ENCODE measurements at regions not wholly inside any gene's neighbourhood (a gene's known extent, or its start where the extent isn't known, plus 50 kb on each side); places are given as distances from the start of the nearest gene placed in this dataset.

DNA sequence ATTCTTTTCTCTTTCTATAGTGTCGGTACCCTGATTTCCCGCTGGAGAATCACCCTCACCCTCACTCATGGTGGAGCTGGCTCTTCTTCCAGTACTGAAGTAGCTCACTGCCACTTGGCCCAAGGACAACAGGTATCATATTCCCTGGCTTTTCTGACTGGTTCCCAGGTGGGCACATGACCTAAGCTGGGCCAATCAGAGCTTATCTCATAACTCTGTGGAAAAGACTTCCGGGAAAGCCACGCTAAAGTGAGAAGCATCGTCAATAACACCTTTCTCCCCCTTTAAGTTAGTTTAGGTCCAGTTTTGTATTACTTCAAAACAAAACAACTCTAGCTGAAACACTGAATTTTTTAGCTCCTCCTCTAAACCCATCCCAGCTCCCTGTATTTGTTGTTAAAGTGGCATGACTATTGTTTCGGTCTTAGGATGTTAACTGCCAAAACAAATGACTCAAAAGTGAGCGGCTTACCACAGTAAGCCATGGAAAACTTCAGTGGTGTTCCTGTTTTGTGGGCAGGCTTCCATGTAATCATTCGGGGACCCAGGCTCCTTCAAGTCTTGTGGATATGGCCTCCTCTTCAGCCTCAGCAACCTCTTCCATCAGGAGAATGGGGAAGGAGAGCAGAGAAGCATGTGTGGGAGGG lies 137.4 kb upstream of the DLX2 start:
- TF ChIP-seq, protein P1, sequence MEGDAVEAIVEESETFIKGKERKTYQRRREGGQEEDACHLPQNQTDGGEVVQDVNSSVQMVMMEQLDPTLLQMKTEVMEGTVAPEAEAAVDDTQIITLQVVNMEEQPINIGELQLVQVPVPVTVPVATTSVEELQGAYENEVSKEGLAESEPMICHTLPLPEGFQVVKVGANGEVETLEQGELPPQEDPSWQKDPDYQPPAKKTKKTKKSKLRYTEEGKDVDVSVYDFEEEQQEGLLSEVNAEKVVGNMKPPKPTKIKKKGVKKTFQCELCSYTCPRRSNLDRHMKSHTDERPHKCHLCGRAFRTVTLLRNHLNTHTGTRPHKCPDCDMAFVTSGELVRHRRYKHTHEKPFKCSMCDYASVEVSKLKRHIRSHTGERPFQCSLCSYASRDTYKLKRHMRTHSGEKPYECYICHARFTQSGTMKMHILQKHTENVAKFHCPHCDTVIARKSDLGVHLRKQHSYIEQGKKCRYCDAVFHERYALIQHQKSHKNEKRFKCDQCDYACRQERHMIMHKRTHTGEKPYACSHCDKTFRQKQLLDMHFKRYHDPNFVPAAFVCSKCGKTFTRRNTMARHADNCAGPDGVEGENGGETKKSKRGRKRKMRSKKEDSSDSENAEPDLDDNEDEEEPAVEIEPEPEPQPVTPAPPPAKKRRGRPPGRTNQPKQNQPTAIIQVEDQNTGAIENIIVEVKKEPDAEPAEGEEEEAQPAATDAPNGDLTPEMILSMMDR (IDR thresholded peaks at IDR 0.05; ENCODE audit: low read depth, low read length, missing control alignments), result no peak
- no peak overlapping the region for H3K4me3 ChIP-seq (ENCODE audit: low read depth, low read length)
- peak; percentile 59 for DNase-seq (ENCODE audit: low read depth)
- in situ Hi-C loops (cut with HindIII; ENCODE audit: low sequenced_read_pairs), result no loop called here

DNA sequence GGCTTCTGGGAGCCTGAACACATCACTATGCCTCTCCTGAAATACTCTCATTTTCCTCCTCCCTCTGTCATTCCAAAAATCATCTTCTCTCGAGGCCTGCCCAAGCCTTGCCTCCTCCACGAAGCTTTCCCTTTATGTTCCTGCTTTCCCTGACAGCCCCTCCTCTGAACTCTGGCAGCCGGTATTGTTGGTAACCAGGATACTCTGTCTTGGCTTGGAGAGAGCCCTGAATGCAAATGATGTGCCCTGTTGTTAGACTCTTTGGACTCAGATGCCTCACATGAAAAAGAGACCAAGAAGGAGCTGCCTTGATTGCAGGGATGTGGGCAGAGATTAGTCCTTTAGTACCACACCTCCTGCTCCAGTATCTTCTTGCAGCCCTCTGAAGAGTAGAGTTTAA lies 138.5 kb upstream of the DLX2 start:
- no peak overlapping the region for H3K4me3 ChIP-seq (ENCODE audit: low read depth, low read length)
- no peak for DNase-seq (ENCODE audit: low read depth)
- in situ Hi-C loops (cut with HindIII; ENCODE audit: low sequenced_read_pairs), result no loop called here
- TF ChIP-seq, protein P1 (IDR thresholded peaks at IDR 0.05; ENCODE audit: low read depth, low read length, missing control alignments), result no peak

DNA sequence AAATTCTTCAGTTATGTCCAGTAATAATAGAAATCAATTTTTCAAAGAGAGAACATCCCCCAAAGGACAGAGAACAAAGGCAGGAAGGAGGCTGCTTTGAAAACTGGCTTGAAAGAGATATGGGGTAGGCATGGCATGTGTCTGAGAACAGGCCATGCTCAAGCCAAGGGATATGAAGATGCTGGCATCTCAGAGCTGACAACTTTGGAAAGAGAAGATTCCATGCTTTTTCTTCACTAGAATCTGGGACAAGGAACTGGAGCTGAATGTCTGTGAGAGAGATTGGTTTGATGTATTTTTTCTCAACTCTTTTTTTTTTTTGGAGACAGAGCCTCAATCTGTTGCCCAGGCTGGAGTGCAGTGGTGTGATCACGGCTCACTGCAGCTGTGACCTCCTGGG lies 139.8 kb upstream of the DLX2 start:
- TF ChIP-seq, protein P1 (IDR thresholded peaks at IDR 0.05; ENCODE audit: low read depth, low read length, missing control alignments), result no peak
- in situ Hi-C loops (cut with HindIII; ENCODE audit: low sequenced_read_pairs), result no loop called here
- no peak overlapping the region for H3K4me3 ChIP-seq (ENCODE audit: low read depth, low read length)
- DNase-seq (ENCODE audit: low read depth), result no peak

DNA sequence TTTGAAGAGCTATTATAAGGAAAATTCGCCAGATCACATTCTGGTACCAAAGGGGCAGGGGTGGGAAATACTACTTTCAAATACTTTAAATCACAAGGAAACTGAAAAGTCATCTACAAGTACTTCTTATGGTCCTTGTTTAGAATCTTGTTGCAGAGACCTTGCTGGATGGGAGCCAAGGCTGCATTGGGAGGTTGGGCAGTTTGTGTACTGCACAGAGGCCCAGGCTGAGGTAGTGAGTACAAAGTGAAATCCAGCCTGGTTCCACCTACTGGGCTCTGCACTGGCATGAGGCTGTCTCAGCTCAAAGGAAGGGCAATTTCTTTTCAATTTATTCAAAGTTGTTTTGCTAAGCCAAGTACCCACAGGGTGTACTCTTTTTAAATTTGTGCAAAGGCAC lies 140.3 kb upstream of the DLX2 start:
- no peak overlapping the region for H3K4me3 ChIP-seq (ENCODE audit: low read depth, low read length)
- TF ChIP-seq, protein P1 (IDR thresholded peaks at IDR 0.05; ENCODE audit: low read depth, low read length, missing control alignments), result no peak
- in situ Hi-C loops (cut with HindIII; ENCODE audit: low sequenced_read_pairs), result no loop called here
- DNase-seq (ENCODE audit: low read depth), result no peak

DNA sequence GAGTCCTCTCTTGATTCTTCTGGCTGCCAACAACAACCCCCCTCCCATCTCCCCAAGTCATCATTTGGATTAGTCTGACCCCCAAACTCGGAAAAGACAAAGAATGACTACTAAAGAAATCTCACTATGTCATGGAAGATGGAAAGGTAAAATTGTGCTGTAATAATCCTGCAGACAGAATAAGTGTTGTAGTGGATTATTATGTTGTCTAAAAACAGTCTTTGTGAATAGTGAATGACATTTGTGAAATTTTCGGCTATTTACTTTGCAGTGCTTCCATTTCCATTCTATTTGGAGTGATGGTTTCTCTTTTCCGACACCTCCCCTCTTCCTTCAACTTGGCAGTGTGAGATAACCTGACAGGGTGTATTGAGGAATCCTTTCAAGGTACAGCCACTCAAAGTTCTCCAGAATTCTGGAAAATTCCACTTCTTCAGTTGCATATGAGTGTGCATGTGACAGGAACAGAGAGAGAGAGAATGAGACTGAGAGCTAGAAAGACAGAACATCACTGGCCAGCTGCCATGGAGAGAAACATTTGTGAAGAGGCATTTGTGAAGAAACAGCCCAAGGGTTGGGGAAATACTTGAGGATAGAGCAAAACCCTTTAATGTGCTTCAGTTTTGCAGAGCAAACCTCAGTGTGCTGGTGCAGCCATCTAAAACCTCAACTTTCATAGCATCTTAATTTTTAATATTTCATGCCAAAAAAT lies 141.9 kb upstream of the DLX2 start:
- in situ Hi-C loops (cut with HindIII; ENCODE audit: low sequenced_read_pairs), result no loop called here
- DNase-seq (ENCODE audit: low read depth), result no peak
- TF ChIP-seq, protein P1 (IDR thresholded peaks at IDR 0.05; ENCODE audit: low read depth, low read length, missing control alignments), result no peak
- no peak overlapping the region for H3K4me3 ChIP-seq (ENCODE audit: low read depth, low read length)

DNA sequence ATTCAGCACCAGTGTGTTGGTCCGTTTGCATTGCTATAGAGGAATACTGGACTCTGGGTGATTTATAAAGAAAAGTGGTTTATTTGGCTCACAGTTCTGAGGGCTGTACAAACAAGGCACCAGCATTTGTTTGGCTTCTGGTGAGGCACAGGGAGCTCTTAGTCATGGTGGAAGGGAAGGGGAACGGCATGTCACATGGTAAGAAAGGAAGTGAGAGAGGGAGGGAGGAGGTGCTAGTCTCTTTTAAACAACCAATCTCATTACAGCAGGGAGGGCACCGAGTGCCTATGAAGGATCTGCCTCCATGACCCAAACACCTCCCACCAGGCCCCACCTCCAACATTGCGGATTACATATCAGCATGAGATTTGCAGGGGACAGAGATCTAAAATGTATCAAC lies 143.9 kb upstream of the DLX2 start:
- H3K4me3 ChIP-seq (ENCODE audit: low read depth, low read length), result no peak overlapping the region
- DNase-seq (ENCODE audit: low read depth), result no peak
- TF ChIP-seq, protein P1 (IDR thresholded peaks at IDR 0.05; ENCODE audit: low read depth, low read length, missing control alignments), result no peak
- in situ Hi-C loops (cut with HindIII; ENCODE audit: low sequenced_read_pairs), result no loop called here

Measured in astrocyte of the cerebellum (primary cell).